HEK293 (cell line): ENCODE measurements at regions not wholly inside any gene's neighbourhood (a gene's known extent, or its start where the extent isn't known, plus 50 kb on each side); places are given as distances from the start of the nearest gene placed in this dataset.

Source experiments
- CTCF ChIA-PET: fragments of 350-600 bp; formaldehyde crosslinking; extraction: SDS; loops from one replicate; lab custom pipeline; 2021; ENCODE audit warnings: antibody characterized with exemption; lab: Yijun Ruan, JAX
- POLR2A ChIA-PET: fragments of 300-600 bp; formaldehyde crosslinking; extraction: SDS; loops from one replicate; lab custom pipeline; 2020; ENCODE audit warnings: antibody characterized with exemption, inconsistent platforms; lab: Yijun Ruan, JAX
- H3K27ac ChIP-seq: fragments of 200-500 bp; sonication (Bioruptor generic); 2 replicates; pipeline ENCODE4 v1.5.1; 2014; ENCODE audit warnings: low read depth, low read length, control low read depth, inconsistent platforms; ENCODE audit errors: extremely low read depth
- H3K36me3 ChIP-seq, 2 experiments: fragments of 200-500 bp in 1 of 2; sonication (Bioruptor generic) in 1 of 2; 1 replicate in 1 of 2; 2 replicates in 1 of 2; pipeline ENCODE4 v1.5.1; 2014 to 2017; ENCODE audit warnings: inconsistent platforms in 2 of 2, low read length in 2 of 2; ENCODE audit not compliant: control insufficient read depth in 2 of 2, insufficient read depth in 1 of 2
- H3K4me1 ChIP-seq: fragments of 200-500 bp; sonication (Bioruptor generic); 2 replicates; pipeline ENCODE4 v1.5.1; 2014; ENCODE audit warnings: mild to moderate bottlenecking, low read length, inconsistent platforms; ENCODE audit not compliant: control insufficient read depth, insufficient read depth
- H3K4me3 ChIP-seq: 2 replicates; pipeline ENCODE4 v1.5.1; 2011; ENCODE audit warnings: low read depth, mild to moderate bottlenecking, control low read depth, low read length, moderate library complexity
- H3K9me3 ChIP-seq: fragments of 200-500 bp; sonication (Bioruptor generic); 2 replicates; pipeline ENCODE4 v1.5.1; 2014; ENCODE audit warnings: low read depth, low read length, inconsistent platforms; ENCODE audit not compliant: control insufficient read depth, insufficient read depth
- GFI1B ChIP-seq: fragments of 450-650 bp; formaldehyde crosslinking; IDR thresholded peaks from 2 replicates; pipeline ENCODE4 v1.5.1; 2016; ENCODE audit warnings: missing biosample characterization, missing genetic modification characterization
- PRDM10 ChIP-seq: fragments of 450-650 bp; formaldehyde crosslinking; IDR thresholded peaks from 2 replicates; pipeline ENCODE4 v1.5.1; 2016; ENCODE audit warnings: missing biosample characterization, missing genetic modification characterization
- PRDM4 ChIP-seq: fragments of 450-650 bp; formaldehyde crosslinking; IDR thresholded peaks from 2 replicates; pipeline ENCODE4 v1.5.1; 2017; ENCODE audit warnings: missing biosample characterization, missing genetic modification characterization
- RBAK ChIP-seq: fragments of 450-650 bp; formaldehyde crosslinking; IDR thresholded peaks from 2 replicates; pipeline ENCODE4 v1.5.1; 2016; ENCODE audit warnings: missing biosample characterization, missing genetic modification characterization
- REST ChIP-seq: fragments of 450-650 bp; formaldehyde crosslinking; IDR thresholded peaks from 2 replicates; pipeline ENCODE4 v1.5.1; 2016; ENCODE audit warnings: missing biosample characterization, missing genetic modification characterization
- SP2 ChIP-seq: fragments of 450-650 bp; formaldehyde crosslinking; IDR thresholded peaks from 2 replicates; pipeline ENCODE4 v1.5.1; 2016; ENCODE audit warnings: missing biosample characterization, missing genetic modification characterization
- ZEB2 ChIP-seq: fragments of 450-650 bp; formaldehyde crosslinking; IDR thresholded peaks from 2 replicates; pipeline ENCODE4 v1.5.1; 2016; ENCODE audit warnings: missing biosample characterization, missing genetic modification characterization
- ZFP41 ChIP-seq: fragments of 450-650 bp; formaldehyde crosslinking; IDR thresholded peaks from 2 replicates; pipeline ENCODE4 v1.5.1; 2016; ENCODE audit warnings: missing biosample characterization, missing genetic modification characterization, borderline replicate concordance
- ZNF266 ChIP-seq: fragments of 450-650 bp; formaldehyde crosslinking; IDR thresholded peaks from 2 replicates; pipeline ENCODE4 v1.5.1; 2016; ENCODE audit warnings: missing biosample characterization, missing genetic modification characterization, low read depth
- ZNF302 ChIP-seq: fragments of 450-650 bp; formaldehyde crosslinking; IDR thresholded peaks from 2 replicates; pipeline ENCODE4 v1.5.1; 2016; ENCODE audit warnings: missing biosample characterization, missing genetic modification characterization, low read depth
- ZNF580 ChIP-seq: fragments of 450-650 bp; formaldehyde crosslinking; IDR thresholded peaks from 2 replicates; pipeline ENCODE4 v1.5.1; 2016; ENCODE audit warnings: missing biosample characterization, missing genetic modification characterization
- ZNF600 ChIP-seq: fragments of 450-650 bp; formaldehyde crosslinking; IDR thresholded peaks from 2 replicates; pipeline ENCODE4 v1.5.1; 2016; ENCODE audit warnings: missing biosample characterization, missing genetic modification characterization
- ZNF623 ChIP-seq: fragments of 450-650 bp; formaldehyde crosslinking; IDR thresholded peaks from 2 replicates; pipeline ENCODE4 v1.5.1; 2016; ENCODE audit warnings: missing biosample characterization, missing genetic modification characterization
- ZNF624 ChIP-seq: fragments of 450-650 bp; formaldehyde crosslinking; IDR thresholded peaks from 2 replicates; pipeline ENCODE4 v1.5.1; 2017; ENCODE audit warnings: missing biosample characterization, missing genetic modification characterization
- ZNF76 ChIP-seq: fragments of 450-650 bp; formaldehyde crosslinking; IDR thresholded peaks from 2 replicates; pipeline ENCODE4; 2016; ENCODE audit warnings: low read depth, missing biosample characterization, missing genetic modification characterization, borderline replicate concordance
- ZSCAN16 ChIP-seq: fragments of 450-650 bp; formaldehyde crosslinking; IDR thresholded peaks from 2 replicates; pipeline ENCODE4 v1.5.1; 2016; ENCODE audit warnings: missing biosample characterization, missing genetic modification characterization
- ZSCAN30 ChIP-seq: fragments of 450-650 bp; IDR thresholded peaks from 2 replicates; pipeline ENCODE4 v1.5.1; 2018; ENCODE audit warnings: missing biosample characterization, mild to moderate bottlenecking, missing genetic modification characterization, moderate library complexity

- H3K9me3 ChIP-seq, result no peaks in the 10 kb centered on the region
- H3K27ac ChIP-seq, result no peak overlapping the region
- TF ChIP-seq ZSCAN16 (tag by site-specific recombination) (no peak), ZFP41 (no peak), PRDM10 (tag by site-specific recombination) (no peak), PRDM4 (no peak), GFI1B (tag by site-specific recombination) (no peak), RBAK (no peak), ZEB2 (tag by site-specific recombination) (no peak), ZNF76 (no peak), ZSCAN30 (tag by site-specific recombination) (no peak), ZNF623 (no peak), ZNF600 (tag by site-specific recombination) (no peak), ZNF266 (tag by site-specific recombination) (no peak), ZNF624 (tag by site-specific recombination) (no peak), REST (tag by site-specific recombination) (no peak), SP2 (tag by site-specific recombination) (no peak), ZNF580 (tag by site-specific recombination) (no peak), ZNF302 (tag by site-specific recombination) (no peak)
- ChIA-PET POLR2A (no interaction called here), CTCF (no interaction called here)
- no peak overlapping the region for H3K4me3 ChIP-seq
- H3K4me1 ChIP-seq, result no peaks in the 10 kb centered on the region
- H3K36me3 ChIP-seq, result no peaks in the 10 kb centered on the region
These were observed 584.0 kb upstream of the LMCD1 start for GRCh38 chr3:7917443-7918151.
